ENCODE measurements at regions not wholly inside any gene's neighbourhood (a gene's known extent, or its start where the extent isn't known, plus 50 kb on each side); places are given as distances from the start of the nearest gene placed in this dataset.

- no peak for DNase-seq
These were observed 425.5 kb upstream of the RIOK2 start for GRCh38 chr5:97608501-97608900.

- no peak for DNase-seq
These were observed 435.7 kb upstream of the RIOK2 start for GRCh38 chr5:97618721-97619120.

- DNase-seq, result no peak
These were observed 440.4 kb upstream of the RIOK2 start for GRCh38 chr5:97623441-97623840.

DNA sequence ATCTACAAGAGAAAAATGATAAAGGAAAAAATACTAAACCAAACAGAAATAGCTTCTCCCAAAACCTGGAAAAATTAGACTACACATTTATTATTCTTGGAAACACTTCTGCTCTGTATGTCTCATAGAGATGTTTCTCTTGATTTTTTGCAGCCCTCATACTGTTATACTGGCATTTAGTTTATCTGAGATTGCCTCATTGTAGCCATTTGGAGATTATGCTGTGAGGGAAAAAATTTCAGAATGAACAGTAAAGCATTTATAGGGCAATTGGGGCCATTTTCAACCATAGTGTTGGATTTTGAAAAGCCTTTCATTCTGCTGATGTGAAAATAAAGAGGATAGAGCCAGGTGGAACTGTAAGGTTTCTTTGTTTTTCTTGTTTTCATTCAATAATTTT, 441.8 kb upstream of the RIOK2 start:
- DNase-seq, result no peak

DNA sequence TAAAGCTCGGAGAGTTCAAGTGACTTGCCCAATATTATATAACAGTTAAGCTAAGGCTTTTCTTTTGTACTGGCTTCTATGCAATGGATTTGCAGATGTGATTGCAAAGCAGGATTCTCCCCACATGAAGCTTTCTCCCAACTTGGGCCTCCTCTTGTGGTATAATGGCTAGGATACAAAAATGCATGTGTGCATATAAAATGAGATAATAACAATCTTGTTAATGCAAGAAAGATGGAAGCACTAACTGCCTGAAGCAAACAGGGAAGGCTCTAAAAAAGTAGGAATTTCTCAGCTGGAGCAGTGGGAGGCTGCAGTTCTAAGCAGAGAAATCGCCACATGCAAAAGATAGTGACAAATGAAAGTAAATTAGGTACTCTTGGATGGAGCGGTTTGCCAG, 444.2 kb upstream of the RIOK2 start:
- no peak for DNase-seq

- DNase-seq, result no peak
These were observed 445.0 kb upstream of the RIOK2 start for GRCh38 chr5:97628031-97628430.

GRCh38 chr5:97628807-97629206, 445.8 kb upstream of the RIOK2 start:
- DNase-seq, result no peak

- DNase-seq, result no peak
These were observed 446.2 kb upstream of the RIOK2 start for GRCh38 chr5:97629276-97629675.

DNA sequence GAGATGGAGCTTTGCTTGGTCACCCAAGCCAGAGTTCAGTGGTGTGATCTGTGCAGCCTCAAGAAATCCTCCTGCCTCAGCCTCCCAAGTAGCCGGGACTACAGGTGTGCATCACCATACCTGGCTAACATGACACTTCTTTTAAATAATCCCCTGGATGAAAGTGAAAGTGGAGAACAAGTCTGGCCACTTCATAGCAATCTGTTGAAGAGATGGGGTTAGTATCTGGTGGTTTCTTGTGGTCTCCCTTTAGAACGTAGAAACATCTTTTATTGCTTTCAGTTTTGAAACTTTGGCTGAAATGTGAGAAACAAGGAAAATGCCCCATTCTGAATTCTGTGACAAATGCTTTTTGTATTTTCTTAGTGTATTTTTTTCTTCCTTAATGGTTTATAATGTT, 452.5 kb upstream of the RIOK2 start:
- peak; percentile 20 for DNase-seq

DNA sequence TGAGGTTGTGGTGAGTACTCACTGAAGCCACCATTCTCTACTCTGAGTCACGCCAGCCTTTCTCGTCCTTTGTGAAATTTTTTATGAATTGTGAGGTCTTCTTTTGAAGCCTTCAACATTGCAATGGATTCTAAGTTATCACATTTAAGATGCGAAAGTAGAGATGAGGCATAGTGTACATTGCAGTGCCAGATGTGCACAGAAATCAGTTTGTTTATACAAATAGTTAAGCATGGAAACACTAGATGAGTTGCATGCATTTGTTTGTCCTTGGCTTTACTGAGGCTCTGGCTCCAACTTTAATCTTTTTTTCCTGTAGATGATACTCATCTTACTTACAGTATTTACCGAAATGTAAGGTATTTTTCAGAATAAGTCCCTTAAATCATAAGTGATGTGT, 453.7 kb upstream of the RIOK2 start:
- DNase-seq, result no peak

DNA sequence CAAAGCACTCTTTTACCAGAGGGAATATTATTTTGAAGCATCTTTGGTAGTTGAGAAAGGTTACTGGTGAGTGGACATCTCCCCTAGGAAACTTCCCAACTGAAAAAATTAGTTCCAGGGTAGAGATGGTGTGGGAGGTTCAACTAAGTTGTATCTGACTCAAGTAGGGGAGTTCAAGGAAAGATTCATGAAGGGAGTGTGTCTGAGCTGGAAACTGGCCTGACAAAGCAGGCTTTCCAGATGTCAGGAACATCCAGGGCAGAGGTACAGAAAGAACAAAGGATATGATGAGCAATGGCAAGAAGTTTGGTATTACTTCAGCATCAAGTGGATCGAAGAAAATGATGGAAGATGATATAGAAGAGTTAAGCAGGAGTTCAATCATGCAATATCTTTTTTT, 458.0 kb upstream of the RIOK2 start:
- DNase-seq, result no peak

DNA sequence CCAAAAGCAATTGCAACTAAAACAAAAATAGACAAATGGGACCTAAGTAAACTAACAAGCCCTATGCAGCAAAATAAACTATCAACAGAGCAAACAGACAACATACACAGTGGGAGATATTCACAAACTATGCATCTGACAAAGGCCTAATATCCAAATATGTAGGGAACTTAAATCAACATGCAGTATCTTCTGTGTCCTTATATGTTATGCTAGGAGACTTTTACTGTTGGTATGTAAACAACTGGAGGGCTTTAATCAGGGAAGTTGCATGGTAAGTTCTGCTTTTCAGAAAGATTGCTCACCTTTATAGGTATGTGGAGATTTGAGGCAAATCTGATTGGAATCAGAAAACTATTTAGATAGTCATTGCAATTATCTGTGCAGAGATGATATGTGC, 461.2 kb upstream of the RIOK2 start:
- DNase-seq, result no peak

- no peak for DNase-seq
These were observed 461.8 kb upstream of the RIOK2 start for GRCh38 chr5:97644896-97645295.

- no peak for DNase-seq
These were observed 474.2 kb upstream of the RIOK2 start for GRCh38 chr5:97657239-97657638.

DNA sequence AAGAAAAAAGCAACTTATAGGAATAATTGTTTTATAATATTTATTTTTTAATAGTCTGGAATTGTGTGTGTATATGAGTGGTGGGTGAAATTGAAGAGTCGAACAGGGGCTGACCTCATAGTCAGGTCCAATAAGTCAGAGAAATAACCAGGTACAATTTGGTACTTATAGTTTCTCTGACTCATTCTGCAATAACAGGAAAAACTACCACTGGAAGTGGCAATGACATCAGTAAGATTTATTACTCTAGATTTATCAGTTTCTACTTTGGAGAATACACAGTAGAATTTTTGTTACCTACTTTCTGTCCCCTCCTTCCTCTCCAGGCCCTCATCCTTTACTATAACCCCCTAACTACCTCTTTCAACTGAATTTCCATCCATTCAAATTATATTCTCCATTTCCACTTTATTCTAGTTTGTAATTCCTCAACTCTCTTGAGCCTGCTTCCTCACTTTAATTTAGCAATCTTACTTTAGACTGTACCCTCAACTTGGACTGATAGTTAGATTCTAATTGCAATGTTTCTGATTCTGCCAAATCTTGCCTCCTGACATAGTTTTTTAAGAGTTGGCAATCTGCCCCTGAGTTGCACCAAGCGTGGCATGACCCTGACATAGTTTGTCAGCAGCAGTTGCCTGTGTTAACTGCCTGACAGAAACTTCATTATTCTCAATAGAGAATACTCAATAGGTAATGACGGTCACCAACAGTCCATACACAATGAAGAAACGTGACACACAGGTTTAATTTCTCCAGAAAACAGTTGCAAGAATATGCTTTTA, 475.3 kb upstream of the RIOK2 start:
- DNase-seq, result no peak

DNA sequence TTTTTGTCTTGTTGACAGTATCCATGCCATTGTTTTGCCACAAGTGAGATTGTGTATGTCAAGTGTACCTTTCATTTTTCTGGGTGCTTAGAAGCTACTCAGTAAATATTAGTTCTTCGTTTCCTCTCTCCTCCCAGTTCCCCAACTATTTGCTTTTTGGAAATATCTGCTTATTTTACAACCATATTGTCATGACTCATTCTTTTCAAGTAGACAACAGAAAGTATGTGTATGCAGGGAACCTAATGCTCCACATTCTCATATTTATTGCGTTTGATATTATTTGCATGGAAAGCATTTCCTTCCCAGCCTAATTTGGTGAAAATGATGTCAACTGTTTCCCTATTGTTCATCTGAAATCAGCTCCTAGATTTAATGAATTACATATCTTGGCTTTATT, 483.7 kb upstream of the RIOK2 start:
- no peak for DNase-seq

GRCh38 chr5:97670447-97670846, 487.4 kb upstream of the RIOK2 start:
- no peak for DNase-seq

DNA sequence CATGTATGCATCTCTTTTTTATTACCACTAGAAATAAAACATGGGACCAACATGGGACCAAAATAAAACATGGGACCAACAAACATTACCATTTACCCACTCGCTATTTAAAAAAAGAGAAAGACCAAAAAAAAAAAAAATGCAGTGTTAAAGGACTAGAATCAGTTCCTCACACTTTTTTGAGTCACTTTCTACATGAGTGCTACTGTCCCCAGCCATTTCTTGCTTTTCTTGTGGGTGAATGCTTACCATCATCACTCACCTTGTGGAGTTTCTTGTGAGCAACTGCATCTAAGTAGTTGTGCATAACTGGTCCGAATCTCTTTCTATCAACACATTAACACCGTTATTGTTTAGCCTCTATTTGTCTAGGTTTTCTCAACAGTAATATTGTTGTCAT, 493.6 kb upstream of the RIOK2 start:
- no peak for DNase-seq

DNA sequence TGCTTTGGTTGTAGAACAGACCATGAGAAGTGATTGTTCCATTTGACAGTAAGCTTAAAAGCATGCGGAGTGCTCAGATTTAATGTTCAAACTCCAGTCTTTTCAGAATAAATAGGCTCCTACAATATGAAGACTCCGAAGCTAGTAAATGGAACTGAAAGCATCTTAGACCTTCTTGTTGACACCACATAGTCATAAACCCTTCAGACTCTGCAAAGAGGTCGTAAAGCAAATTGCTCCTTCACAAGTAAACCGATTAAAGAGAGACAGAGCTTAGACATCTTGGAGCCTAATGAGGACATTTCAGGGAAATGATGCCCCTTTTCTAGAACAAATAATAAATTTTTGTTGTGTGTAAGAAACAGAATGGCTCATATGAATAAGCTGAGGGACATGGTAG, 511.0 kb upstream of the RIOK2 start:
- DNase-seq, result no peak

- no peak for DNase-seq
These were observed 531.4 kb upstream of the RIOK2 start for GRCh38 chr5:97714424-97714823.

DNA sequence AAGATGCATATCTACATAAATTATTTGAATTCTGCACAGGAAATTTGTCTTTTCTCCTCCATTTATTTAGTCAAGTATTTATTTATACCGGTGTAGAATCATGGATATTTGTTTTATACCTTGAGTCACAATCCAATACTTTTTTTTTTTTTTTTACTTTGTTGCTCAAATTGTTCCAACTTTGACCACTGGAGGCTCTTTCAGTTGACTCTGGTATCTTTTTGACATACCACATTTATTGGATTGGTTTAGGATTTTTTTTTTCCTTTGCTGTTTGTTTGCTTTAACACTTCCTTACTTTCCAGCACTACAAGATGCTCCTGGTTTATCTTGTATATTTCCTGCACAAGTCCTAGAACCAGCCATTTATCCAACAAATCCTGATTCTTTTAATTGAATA, 543.1 kb upstream of the RIOK2 start:
- peak; percentile 7 for DNase-seq

- no peak for DNase-seq
These were observed 545.9 kb upstream of the RIOK2 start for GRCh38 chr5:97728920-97729319.

DNA sequence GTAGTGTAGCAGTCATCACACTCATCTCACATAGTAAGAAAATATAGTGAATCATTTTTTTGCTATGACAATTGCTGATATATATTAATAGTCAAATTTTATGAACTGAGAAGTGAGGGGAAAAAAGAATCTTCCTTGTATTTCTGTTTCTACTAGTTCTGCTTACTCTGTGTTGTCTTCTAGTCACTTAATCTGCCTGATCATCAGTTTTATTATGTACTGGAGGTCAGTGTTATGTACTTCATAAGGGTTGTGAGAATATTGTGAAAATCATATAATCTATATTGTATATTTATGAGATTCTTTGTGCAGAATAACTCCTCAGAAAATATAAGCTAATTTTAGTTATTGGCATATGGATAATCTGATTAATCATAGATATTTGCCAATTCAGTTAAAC, 546.9 kb upstream of the RIOK2 start:
- DNase-seq, result no peak

DNA sequence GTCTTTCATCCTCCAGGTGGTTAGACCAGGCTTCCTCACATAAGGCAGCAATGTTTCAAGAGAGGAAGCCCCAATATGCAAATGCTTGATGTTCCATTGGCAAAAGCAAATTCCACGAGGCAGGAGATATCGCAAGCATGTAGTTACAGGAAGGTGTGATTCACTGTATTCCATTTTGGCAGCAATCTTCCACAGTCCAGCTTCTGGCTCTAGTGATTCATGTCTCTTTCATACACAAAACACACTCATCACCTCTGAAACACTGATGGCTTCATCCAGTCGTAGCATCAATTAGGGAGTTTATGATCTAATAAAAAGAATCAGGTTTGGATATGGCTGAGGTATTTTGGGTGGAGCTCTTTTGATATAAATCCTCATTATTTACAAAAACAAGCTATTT, 552.2 kb upstream of the RIOK2 start:
- DNase-seq, result no peak

GRCh38 chr5:97737608-97738007, 554.6 kb upstream of the RIOK2 start:
- DNase-seq, result no peak

- DNase-seq, result no peak
These were observed 562.8 kb upstream of the RIOK2 start for GRCh38 chr5:97745817-97746216.

All from OCI-M1 (cell line).